C4-2B (cell line): ENCODE measurements at regions not wholly inside any gene's neighbourhood (a gene's known extent, or its start where the extent isn't known, plus 50 kb on each side); places are given as distances from the start of the nearest gene placed in this dataset.

Experiments
- CTCF ChIP-seq: fragments of 450-650 bp; conservative IDR thresholded peaks from 2 replicates; pipeline ENCODE4 v1.5.1; 2017; ENCODE audit warnings: mild to moderate bottlenecking
- ZFX ChIP-seq: fragments of 450-650 bp; IDR thresholded peaks from 2 replicates; pipeline ENCODE4 v1.6.1; 2017

GRCh38 chr11:111006227-111006626 is 239.3 kb upstream of the POU2AF2 start:
- TF ChIP-seq CTCF (no peak), ZFX (no peak)
